ENCODE measurements at regions not wholly inside any gene's neighbourhood (a gene's known extent, or its start where the extent isn't known, plus 50 kb on each side); places are given as distances from the start of the nearest gene placed in this dataset.

DNA sequence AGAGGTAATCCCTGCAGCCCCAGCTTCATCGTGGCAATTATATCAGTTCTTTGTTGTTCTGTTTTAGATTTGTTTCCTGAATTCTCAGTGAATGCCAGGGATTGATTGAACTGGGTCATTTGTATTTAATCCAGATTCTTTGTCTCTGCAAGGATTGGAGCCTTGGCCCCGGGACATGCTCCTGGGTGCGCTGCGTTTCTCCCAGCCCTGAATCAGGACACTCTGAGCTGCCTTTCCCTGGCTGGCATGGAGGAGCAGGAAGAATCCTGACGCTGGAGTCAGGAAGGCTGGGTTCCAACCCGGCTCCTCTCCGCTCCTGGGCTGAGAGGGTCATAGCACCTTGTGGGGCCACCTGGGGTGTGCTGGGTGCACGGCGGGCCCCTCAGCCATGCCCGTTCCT is 545.6 kb downstream of the QKI start:
- no peaks in the 10 kb centered on the region for H3K27me3 ChIP-seq (ENCODE audit: insufficient read depth, low read length)
- H3K4me1 ChIP-seq (ENCODE audit: control insufficient read depth in 1 of 2, insufficient read depth in 2 of 2, low read length in 2 of 2): no peaks in the 10 kb centered on the region
- H3K4me2 ChIP-seq (ENCODE audit: low read length): no peak overlapping the region
- ChIA-PET RAD21 (ENCODE audit: low non-redundant PET in 1 of 2, low total read pairs in 2 of 2, uncharacterized antibody in 2 of 2, unreplicated experiment in 2 of 2) (no interaction called here), CTCF (no interaction called here), POLR2A (no interaction called here)
- no peak overlapping the region for H3K9ac ChIP-seq (ENCODE audit: low read length)
- no peak overlapping the region for H3K4me3 ChIP-seq (replicated peaks in 1 of 2; ENCODE audit: low read depth in 1 of 2, low read length in 2 of 2)
- intact Hi-C loops (cut with micrococcal nuclease): no loop called here
- H3K9me3 ChIP-seq (ENCODE audit: control insufficient read depth in 1 of 2, insufficient read depth in 1 of 2, low read depth in 1 of 2, low read length in 2 of 2): 0 out of 4 replicates have a peak, but pooled peaks cover 0 to 2% of the 10 kb centered on the region in 2 experiments
- H4K20me1 ChIP-seq (ENCODE audit: insufficient read depth): no peaks in the 10 kb centered on the region
- H2AFZ ChIP-seq (ENCODE audit: low read depth, low read length, poor library complexity, severe bottlenecking): no peak overlapping the region
- BruUV-seq (replicated peaks): no TSS peak
- TF ChIP-seq JUND (IDR thresholded peaks at IDR 0.05) (no peak), EGR1 (IDR thresholded peaks at IDR 0.05; ENCODE audit: low read depth) (no peak), SP1 (IDR thresholded peaks at IDR 0.05; ENCODE audit: low read depth) (no peak), RAD21 (IDR thresholded peaks at IDR 0.05; ENCODE audit: low read depth) (no peak), EZH2 (IDR thresholded peaks at IDR 0.05) (no peak), POLR2A (IDR thresholded peaks at IDR 0.05; ENCODE audit: borderline replicate concordance, extremely low read depth, insufficient read depth, insufficient read length) (no peak), YY1 (IDR thresholded peaks at IDR 0.05; ENCODE audit: extremely low read depth, insufficient replicate concordance, low read depth, low read length) (no peak), SRF (IDR thresholded peaks at IDR 0.05; ENCODE audit: low read depth) (no peak), SIN3A (IDR thresholded peaks at IDR 0.05; ENCODE audit: low read depth) (no peak), CEBPB (IDR thresholded peaks at IDR 0.05; ENCODE audit: low read depth) (no peak), ZFX (IDR thresholded peaks at IDR 0.05) (no peak)
- TF ChIP-seq, protein P1, sequence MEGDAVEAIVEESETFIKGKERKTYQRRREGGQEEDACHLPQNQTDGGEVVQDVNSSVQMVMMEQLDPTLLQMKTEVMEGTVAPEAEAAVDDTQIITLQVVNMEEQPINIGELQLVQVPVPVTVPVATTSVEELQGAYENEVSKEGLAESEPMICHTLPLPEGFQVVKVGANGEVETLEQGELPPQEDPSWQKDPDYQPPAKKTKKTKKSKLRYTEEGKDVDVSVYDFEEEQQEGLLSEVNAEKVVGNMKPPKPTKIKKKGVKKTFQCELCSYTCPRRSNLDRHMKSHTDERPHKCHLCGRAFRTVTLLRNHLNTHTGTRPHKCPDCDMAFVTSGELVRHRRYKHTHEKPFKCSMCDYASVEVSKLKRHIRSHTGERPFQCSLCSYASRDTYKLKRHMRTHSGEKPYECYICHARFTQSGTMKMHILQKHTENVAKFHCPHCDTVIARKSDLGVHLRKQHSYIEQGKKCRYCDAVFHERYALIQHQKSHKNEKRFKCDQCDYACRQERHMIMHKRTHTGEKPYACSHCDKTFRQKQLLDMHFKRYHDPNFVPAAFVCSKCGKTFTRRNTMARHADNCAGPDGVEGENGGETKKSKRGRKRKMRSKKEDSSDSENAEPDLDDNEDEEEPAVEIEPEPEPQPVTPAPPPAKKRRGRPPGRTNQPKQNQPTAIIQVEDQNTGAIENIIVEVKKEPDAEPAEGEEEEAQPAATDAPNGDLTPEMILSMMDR (IDR thresholded peaks at IDR 0.05 in 2 of 3, conservative IDR thresholded peaks at IDR 0.05 in 1 of 3; ENCODE audit: borderline replicate concordance in 1 of 3, insufficient read depth in 1 of 3, low read depth in 2 of 3, low read length in 2 of 3): no peak
- TF ChIP-seq, protein P2, sequence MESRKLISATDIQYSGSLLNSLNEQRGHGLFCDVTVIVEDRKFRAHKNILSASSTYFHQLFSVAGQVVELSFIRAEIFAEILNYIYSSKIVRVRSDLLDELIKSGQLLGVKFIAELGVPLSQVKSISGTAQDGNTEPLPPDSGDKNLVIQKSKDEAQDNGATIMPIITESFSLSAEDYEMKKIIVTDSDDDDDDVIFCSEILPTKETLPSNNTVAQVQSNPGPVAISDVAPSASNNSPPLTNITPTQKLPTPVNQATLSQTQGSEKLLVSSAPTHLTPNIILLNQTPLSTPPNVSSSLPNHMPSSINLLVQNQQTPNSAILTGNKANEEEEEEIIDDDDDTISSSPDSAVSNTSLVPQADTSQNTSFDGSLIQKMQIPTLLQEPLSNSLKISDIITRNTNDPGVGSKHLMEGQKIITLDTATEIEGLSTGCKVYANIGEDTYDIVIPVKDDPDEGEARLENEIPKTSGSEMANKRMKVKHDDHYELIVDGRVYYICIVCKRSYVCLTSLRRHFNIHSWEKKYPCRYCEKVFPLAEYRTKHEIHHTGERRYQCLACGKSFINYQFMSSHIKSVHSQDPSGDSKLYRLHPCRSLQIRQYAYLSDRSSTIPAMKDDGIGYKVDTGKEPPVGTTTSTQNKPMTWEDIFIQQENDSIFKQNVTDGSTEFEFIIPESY (IDR thresholded peaks at IDR 0.05; ENCODE audit: extremely low read depth, insufficient replicate concordance, low read length): no peak
- TF ChIP-seq, protein P3, sequence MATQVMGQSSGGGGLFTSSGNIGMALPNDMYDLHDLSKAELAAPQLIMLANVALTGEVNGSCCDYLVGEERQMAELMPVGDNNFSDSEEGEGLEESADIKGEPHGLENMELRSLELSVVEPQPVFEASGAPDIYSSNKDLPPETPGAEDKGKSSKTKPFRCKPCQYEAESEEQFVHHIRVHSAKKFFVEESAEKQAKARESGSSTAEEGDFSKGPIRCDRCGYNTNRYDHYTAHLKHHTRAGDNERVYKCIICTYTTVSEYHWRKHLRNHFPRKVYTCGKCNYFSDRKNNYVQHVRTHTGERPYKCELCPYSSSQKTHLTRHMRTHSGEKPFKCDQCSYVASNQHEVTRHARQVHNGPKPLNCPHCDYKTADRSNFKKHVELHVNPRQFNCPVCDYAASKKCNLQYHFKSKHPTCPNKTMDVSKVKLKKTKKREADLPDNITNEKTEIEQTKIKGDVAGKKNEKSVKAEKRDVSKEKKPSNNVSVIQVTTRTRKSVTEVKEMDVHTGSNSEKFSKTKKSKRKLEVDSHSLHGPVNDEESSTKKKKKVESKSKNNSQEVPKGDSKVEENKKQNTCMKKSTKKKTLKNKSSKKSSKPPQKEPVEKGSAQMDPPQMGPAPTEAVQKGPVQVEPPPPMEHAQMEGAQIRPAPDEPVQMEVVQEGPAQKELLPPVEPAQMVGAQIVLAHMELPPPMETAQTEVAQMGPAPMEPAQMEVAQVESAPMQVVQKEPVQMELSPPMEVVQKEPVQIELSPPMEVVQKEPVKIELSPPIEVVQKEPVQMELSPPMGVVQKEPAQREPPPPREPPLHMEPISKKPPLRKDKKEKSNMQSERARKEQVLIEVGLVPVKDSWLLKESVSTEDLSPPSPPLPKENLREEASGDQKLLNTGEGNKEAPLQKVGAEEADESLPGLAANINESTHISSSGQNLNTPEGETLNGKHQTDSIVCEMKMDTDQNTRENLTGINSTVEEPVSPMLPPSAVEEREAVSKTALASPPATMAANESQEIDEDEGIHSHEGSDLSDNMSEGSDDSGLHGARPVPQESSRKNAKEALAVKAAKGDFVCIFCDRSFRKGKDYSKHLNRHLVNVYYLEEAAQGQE (IDR thresholded peaks at IDR 0.05; ENCODE audit: low read depth): no peak
- no peaks in the 10 kb centered on the region for H3K9me2 ChIP-seq (ENCODE audit: insufficient read depth)
- H3K36me3 ChIP-seq (ENCODE audit: control insufficient read depth in 1 of 2, insufficient read depth in 2 of 2, low read length in 2 of 2): no peaks in the 10 kb centered on the region
- no peaks in the 10 kb centered on the region for H3K79me2 ChIP-seq (ENCODE audit: insufficient read depth, low read length)
- no peak overlapping the region for H3K27ac ChIP-seq (ENCODE audit: low read depth, low read length)
- no peak for ATAC-seq
- no peak for DNase-seq (ENCODE audit: low read depth, low spot score)
